Hematopoietic multipotent progenitor cell (in vitro differentiated cells): ENCODE measurements at regions not wholly inside any gene's neighbourhood (a gene's known extent, or its start where the extent isn't known, plus 50 kb on each side); places are given as distances from the start of the nearest gene placed in this dataset.
A peak's percentile ranks its signal among the peaks of the same experiment; 100 is the strongest.
"Not testable (repeated sequence)": the region's sequence is repeated elsewhere in the genome, so short reads cannot be mapped to it uniquely, and the experiment has no call there.

Experiments used
- DNase-seq, 3 donors: peaks; one replicate each; pipeline ENCODE4 v3.0.0-alpha.2; 2011 to 2015; ENCODE audit warnings: low read depth in 2 of 3, low spot score in 2 of 3

GRCh38 chr9:92242260-92243136, 51.0 kb downstream of the IARS1 start:
- DNase-seq = peak in 2 of 3 donors; percentile 11 to 17

DNA sequence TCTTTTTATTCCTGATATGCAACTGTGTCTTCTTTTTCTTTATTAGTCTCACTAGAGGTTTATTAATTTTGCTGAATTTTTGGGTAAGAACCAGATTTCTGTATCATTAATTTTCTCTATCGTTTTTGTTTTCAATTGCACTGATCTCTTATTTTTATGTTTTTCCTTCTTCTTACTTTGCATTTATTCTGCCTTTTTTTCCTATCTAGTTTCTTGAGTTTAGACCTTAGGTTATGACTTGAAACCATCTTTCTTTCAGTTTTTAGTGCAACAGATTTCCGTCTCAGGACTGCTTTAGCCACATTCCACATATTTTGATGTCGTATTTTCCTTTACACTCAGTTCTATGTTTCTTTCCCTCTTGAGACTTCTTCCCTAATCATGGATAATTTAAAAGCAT, 56.6 kb downstream of the IARS1 start:
- DNase-seq = no peak

DNA sequence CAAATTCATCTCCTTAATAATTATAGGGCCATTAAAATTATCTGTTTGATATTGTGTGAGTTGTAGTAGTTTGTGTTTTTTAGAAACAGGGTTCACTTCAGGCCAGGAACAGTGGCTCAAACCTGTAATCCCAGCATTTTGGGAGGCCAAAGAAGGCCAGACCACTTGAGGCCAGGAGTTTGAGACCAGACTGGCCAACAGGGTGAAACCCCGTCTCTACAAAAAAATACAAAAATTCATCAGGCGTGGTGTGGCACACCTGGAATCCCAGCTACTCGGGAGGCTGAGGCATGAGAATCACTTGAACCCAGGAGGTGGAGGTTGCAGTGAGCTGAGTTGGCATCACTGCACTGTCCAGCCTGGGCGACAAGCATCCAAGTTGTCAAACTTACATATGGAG, 57.0 kb downstream of the IARS1 start:
- no peak for DNase-seq

DNA sequence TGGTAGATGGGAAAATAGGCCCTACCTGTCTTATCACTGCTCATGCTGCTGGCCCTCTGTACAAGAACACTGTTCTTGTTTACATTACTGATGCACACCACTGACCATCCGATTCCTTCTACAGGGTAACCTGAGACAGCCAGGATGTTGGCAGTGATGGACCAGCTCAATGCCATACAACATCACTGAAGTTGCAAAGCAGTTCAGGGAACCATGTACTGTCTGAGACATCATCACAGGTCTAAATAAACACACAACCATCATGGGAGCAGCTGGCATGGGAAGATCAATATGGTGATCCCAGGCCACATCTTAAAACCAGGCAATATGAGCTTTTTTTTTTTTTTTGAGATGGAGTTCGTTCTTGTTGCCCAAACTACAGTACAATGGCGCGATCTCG, 59.0 kb downstream of the IARS1 start:
- DNase-seq = no peak

GRCh38 chr9:92232190-92232589, 61.3 kb downstream of the IARS1 start:
- no peak for DNase-seq

GRCh38 chr9:92228628-92229027, 64.9 kb downstream of the IARS1 start:
- DNase-seq = no peak

- no peak for DNase-seq
Measured at GRCh38 chr9:92224177-92224576, 69.3 kb downstream of the IARS1 start.

- DNase-seq = no peak
Measured at GRCh38 chr9:92223758-92224157, 69.7 kb downstream of the IARS1 start.

GRCh38 chr9:92208693-92209524, 84.6 kb downstream of the IARS1 start:
- DNase-seq = no peak

DNA sequence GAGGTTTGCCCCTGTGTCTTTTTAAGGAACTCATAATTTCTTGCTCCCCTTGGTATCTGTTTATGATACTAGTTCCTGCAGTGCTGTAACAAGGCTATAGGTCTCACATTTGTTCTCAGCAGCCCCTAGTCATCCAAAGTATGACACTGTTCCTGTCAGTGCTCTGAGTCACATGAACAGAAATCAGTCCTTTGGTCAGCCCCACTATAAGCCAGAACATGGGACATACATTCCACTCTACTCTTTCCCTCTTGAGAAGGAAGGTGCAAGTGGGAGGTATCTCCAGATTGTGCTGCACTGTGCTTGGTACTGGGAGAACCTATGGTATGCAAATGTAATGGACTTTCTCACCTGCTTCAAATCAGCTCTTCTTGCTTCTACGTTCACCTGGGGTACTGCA, 87.0 kb downstream of the IARS1 start:
- DNase-seq = no peak

DNA sequence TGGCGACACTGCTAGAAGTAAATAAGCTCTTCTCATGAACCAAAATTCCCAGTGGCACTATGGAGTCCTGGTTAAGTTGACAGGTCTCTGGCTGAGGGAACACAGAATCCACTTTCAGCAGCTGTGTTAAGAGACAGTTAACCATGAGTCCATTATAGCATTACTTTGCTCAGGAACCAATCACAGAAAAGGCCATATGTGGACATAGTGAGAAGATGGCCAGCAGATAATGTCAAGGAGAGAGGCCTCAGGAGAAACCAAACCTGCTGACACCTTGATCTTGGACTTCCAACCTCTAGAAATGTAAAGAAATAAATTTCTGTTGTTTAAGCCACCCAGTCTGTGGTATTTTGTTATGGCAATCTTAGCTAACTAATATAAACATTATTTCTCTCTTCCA, 88.7 kb upstream of the SPTLC1 start:
- not testable (repeated sequence) for DNase-seq

GRCh38 chr9:92198237-92198636, 83.0 kb upstream of the SPTLC1 start:
- not testable (repeated sequence) for DNase-seq

DNA sequence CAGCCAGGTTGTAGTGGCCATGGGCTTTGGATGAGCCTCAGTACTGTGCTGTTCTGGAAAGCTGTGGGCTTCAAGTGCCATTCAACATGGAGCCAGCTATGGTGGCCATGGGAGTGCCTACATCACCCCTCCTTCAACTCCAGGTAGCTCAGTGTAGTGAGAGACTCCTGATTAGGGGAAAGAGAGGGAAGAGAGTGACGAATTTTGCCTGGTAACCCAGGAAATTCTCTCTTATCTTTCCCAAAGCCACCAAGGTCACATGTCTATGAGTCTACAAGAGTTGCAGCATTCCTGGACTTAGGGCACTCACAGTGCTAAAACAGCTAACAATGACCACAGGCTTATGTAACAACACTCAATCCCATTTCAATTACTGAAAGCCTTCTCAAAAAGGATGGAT, 81.7 kb upstream of the SPTLC1 start:
- no peak for DNase-seq

GRCh38 chr9:92196400-92196799, 81.2 kb upstream of the SPTLC1 start:
- DNase-seq = no peak

- DNase-seq = no peak
Measured at GRCh38 chr9:92191801-92192200, 76.6 kb upstream of the SPTLC1 start.

DNA sequence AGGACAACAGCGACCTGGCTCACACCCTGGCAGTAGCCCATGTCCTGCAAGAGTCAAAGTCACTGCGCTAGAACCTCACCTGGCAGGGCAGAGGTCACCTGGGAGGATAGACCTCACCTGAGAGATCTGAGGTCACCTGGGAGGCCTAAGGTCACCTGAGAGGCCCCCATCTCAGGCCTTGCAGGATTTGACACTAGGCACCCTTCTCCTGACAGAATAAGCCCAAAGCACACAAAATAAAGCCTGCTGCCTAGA, 75.2 kb upstream of the SPTLC1 start:
- no peak for DNase-seq

- DNase-seq = no peak
Measured at GRCh38 chr9:92189782-92190535, 74.7 kb upstream of the SPTLC1 start.

- DNase-seq = peak in 2 of 3 donors; percentile 14 to 37
Measured at GRCh38 chr9:92188969-92189781, 74.0 kb upstream of the SPTLC1 start.

DNA sequence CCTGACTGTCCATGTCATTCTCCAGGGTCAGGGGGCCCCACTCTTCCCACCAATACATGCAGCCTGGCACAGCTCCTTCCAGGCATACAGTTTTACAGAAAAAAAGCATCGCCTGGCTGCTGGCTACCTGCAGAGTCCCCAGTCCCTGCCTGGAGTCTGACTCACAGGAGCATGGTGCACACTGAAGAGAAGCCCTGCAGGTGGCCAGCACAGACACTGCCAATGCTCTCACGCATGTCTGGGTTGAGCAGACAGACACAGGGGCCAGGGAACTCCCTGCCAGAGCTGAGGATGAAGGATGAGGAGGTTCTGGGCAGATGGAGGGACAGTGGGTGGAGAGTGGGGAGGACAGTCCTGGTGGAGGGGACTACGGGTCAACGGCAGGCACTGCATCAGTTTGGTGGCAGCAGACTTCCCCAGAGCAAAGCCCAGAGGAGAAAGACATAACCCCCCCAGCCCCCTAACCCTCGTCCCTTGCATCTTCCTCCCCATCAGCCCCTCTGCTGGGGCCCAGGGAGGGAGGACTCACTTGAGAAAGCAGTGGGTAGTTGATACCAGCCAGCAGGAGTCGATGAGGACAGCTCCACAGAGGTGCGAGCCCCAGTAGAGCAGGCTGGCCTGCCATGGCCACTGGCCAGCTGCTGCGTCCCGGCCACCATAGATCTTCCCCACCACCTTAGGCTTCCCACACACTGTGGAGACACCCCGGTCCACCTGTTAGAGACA, 72.9 kb upstream of the SPTLC1 start:
- no peak for DNase-seq

- no peak for DNase-seq
Measured at GRCh38 chr9:92187390-92187789, 72.2 kb upstream of the SPTLC1 start.
